BJ (cell line): ENCODE measurements at regions not wholly inside any gene's neighbourhood (a gene's known extent, or its start where the extent isn't known, plus 50 kb on each side); places are given as distances from the start of the nearest gene placed in this dataset.

ENCODE experiments used
- CTCF ChIA-PET: fragments of 350-600 bp; formaldehyde crosslinking; extraction: SDS; loops from one replicate; lab custom pipeline; 2021; ENCODE audit warnings: antibody characterized with exemption, inconsistent platforms; lab: Yijun Ruan, JAX
- POLR2A ChIA-PET: fragments of 300-600 bp; sonication (Branson Sonifier 250); formaldehyde crosslinking; extraction: SDS; loops from one replicate; lab custom pipeline; 2021; ENCODE audit warnings: antibody characterized with exemption; lab: Charles Lee
- DNase-seq: peaks from one replicate; pipeline ENCODE4 v3.0.0-alpha.2; 2011; ENCODE audit warnings: low read depth
- H3K27me3 ChIP-seq: 2 replicates; pipeline ENCODE4 v1.6.0; 2011; ENCODE audit warnings: low read length; ENCODE audit not compliant: control insufficient read depth, insufficient read depth
- H3K36me3 ChIP-seq: 2 replicates; pipeline ENCODE4 v1.5.1; 2011; ENCODE audit warnings: low read length; ENCODE audit not compliant: control insufficient read depth, insufficient read depth
- H3K4me3 ChIP-seq: 2 replicates; pipeline ENCODE4 v1.5.1; 2011; ENCODE audit warnings: low read depth, mild to moderate bottlenecking, control low read depth, low read length
- CTCF ChIP-seq: IDR thresholded peaks from 2 replicates; pipeline ENCODE4 v1.5.1; 2011; ENCODE audit warnings: low read depth, mild to moderate bottlenecking, control low read depth, inconsistent platforms, low read length, moderate library complexity; ENCODE audit not compliant: insufficient read depth

GRCh38 chr16:73547552-73548403 is 499.9 kb upstream of the ZFHX3 start:
- Histone ChIP-seq H3K36me3 (no peaks in the 10 kb centered on the region), H3K27me3 (no peaks in the 10 kb centered on the region), H3K4me3 (no peak overlapping the region)
- no peak for TF ChIP-seq CTCF
- DNase-seq = no peak
- CTCF ChIA-PET = no interaction called here
- POLR2A ChIA-PET = interaction anchor here (0.6 kb wide), 1 partner anchor 994 kb away, joined by 7 read pairs; no protein-coding TSS in a partner anchor

GRCh38 chr16:73546341-73546845 is 498.5 kb upstream of the ZFHX3 start:
- TF ChIP-seq CTCF = no peak
- ChIA-PET CTCF (no interaction called here), POLR2A (no interaction called here)
- H3K4me3 ChIP-seq = no peak overlapping the region
- DNase-seq = no peak
- no peaks in the 10 kb centered on the region for H3K27me3 ChIP-seq
- no peaks in the 10 kb centered on the region for H3K36me3 ChIP-seq

- POLR2A ChIA-PET = no interaction called here
- H3K4me3 ChIP-seq = no peak overlapping the region
- CTCF ChIA-PET = no interaction called here
Observed at GRCh38 chr16:73545755-73546154, 497.8 kb upstream of the ZFHX3 start.

GRCh38 chr16:73545290-73545689 is 497.4 kb upstream of the ZFHX3 start:
- CTCF ChIA-PET = no interaction called here
- POLR2A ChIA-PET = no interaction called here

More at GRCh38 chr16:73545755-73546154, 497.8 kb upstream of the ZFHX3 start:
- DNase-seq = no peak
- TF ChIP-seq CTCF = no peak
- H3K27me3 ChIP-seq = no peaks in the 10 kb centered on the region
- no peaks in the 10 kb centered on the region for H3K36me3 ChIP-seq

GRCh38 chr16:73544826-73545225 is 496.9 kb upstream of the ZFHX3 start:
- Histone ChIP-seq H3K27me3 (no peaks in the 10 kb centered on the region), H3K4me3 (no peak overlapping the region), H3K36me3 (no peaks in the 10 kb centered on the region)
- TF ChIP-seq CTCF = no peak
- ChIA-PET POLR2A (no interaction called here), CTCF (no interaction called here)
- no peak for DNase-seq

More at GRCh38 chr16:73545290-73545689, 497.4 kb upstream of the ZFHX3 start:
- Histone ChIP-seq H3K4me3 (no peak overlapping the region), H3K36me3 (no peaks in the 10 kb centered on the region), H3K27me3 (no peaks in the 10 kb centered on the region)
- DNase-seq = no peak
- no peak for TF ChIP-seq CTCF
